ENCODE measurements at regions not wholly inside any gene's neighbourhood (a gene's known extent, or its start where the extent isn't known, plus 50 kb on each side); places are given as distances from the start of the nearest gene placed in this dataset.

DNA sequence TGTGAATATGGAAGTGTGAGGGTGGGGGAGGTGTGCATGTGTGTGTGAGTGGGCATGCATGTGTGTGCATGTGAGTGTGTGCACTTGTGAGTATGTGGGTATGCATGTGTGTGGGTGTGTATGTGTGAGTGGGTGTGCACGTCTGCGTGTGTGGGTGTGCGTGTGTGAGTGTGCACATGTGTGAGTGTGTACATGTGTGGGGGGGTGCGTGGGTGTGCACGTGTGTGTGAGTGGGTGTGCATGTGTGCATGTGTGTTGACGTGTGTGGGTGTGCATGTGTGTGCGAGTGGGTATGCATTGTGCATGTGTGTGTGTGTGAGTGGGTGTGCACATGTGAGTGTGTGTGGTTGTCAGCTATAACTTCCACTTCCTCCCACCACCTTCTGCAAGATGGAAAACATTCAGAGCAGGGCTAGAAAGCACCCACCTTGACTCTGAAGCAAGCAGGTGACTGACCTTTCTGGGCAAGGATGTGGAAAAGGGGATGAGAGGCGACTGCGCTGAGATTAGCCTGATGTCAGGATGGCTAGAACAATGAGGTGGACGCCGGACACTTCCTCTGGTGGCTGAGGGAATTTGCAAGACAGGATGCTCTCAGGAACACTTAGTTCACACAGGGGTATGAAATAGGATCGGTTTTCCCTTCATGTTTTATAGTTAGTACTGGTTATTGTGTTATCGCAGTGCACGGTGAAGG lies 103.6 kb downstream of the ACKR3 start:
- DNase-seq = no peak
- TF ChIP-seq GATA1 (IDR thresholded peaks at IDR 0.05; ENCODE audit: low read depth, low read length) = no peak
- no peak for TF ChIP-seq POLR2A (IDR thresholded peaks at IDR 0.05; ENCODE audit: low read length)

DNA sequence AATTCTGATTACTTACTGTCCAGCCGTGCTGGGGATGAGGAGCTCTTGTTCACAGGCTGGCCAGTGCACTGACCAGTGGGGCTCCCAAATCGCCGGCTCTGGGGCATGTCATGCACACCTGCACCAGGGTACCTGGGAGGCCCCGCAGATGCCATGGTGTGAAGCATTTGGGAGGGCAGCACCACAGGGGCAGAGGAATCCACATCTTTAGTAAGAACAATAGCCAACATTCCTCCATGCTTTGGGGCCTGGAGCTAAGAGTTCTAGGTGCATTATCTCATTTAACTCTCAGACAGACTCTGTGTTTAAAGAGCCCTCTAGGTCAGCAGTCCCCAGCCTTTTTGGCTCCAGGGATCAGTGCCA lies 104.2 kb downstream of the ACKR3 start:
- TF ChIP-seq POLR2A (IDR thresholded peaks at IDR 0.05; ENCODE audit: low read length) (no peak), GATA1 (IDR thresholded peaks at IDR 0.05; ENCODE audit: low read depth, low read length) (no peak)
- no peak for DNase-seq

DNA sequence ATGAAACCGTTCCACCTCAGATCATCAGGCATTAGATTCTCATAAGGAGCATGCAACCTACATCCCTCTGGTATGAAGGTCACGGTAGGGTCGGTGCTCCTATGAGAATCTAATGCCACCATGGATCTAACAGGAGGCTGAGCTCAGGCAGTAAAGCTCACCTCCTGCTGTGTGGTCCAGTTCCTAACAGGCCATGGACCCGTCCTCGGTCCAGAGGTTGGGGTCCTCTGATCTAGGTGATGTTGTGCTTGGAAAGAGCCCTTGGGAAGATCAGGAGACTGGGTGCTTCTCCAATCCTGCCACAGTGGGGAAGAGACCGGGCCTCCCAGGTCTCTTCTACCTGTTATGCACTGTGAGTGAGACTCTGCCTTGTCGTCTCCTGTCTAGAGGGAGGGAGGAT lies 104.6 kb downstream of the ACKR3 start:
- TF ChIP-seq POLR2A (IDR thresholded peaks at IDR 0.05; ENCODE audit: low read length) (no peak), GATA1 (IDR thresholded peaks at IDR 0.05; ENCODE audit: low read depth, low read length) (no peak)
- DNase-seq = no peak

DNA sequence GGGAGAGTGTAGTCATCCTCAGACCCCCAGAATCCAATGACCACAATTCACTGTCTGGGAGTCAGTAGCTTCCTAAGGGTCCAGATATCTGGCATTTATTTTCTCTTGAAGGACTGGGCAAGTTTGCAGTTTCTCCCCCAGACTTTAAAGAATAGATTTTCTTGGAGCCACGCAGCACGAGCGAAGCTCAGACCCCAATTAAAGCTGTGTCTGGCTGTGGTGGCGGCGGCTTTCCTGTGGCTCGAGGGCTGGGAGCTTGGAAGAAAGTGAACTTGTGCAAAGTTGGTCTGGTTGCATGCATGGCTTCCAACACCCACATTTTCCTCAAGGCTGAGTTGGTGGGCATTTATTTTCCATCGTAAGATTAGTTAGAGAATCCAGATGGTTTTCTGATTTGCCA lies 105.0 kb downstream of the ACKR3 start:
- TF ChIP-seq POLR2A (IDR thresholded peaks at IDR 0.05; ENCODE audit: low read length) = no peak
- no peak for TF ChIP-seq GATA1 (IDR thresholded peaks at IDR 0.05; ENCODE audit: low read depth, low read length)

DNA sequence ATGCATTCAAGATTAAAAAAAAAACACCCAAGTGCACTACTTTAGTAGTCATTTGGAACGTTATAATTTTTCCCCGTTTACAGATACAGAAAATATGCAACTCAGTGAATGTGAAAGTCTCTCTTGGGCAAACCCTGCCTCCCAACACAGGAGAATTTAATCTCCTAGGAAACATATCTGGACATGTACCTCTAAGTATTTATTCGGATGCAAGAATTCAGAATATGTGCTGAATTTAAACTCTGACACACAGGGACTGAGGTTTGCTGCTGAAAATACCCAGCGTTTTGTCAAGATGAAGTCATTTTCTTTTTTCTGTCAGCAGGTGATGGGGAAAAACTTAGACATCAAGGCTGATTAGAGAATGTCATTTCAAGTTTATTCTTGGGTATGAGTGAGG lies 105.4 kb downstream of the ACKR3 start:
- no peak for TF ChIP-seq POLR2A (IDR thresholded peaks at IDR 0.05; ENCODE audit: low read length)
- DNase-seq = no peak

More for the DNA sequence above, 105.0 kb downstream of the ACKR3 start:
- no peak for DNase-seq

DNA sequence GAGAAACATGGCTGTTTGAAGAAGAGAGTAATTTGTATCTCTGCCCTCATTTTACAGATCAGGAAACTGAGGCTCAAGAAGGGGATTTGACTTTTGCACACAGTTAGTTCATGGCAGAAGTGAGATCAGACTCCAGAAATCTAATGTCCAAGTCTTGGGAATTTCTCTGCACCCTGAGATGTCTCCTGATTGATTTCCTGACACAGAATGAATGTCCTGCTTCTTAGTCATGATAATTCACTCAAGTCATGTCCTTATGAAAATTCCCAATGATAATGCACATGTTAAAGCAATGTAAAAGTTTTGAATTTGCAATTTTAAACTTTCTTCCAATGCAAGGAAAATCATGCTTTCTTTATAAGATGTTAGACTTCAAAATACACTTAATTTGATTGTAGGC lies 105.9 kb downstream of the ACKR3 start:
- TF ChIP-seq POLR2A (IDR thresholded peaks at IDR 0.05; ENCODE audit: low read length) (no peak), GATA1 (IDR thresholded peaks at IDR 0.05; ENCODE audit: low read depth, low read length) (no peak)
- DNase-seq = no peak

DNA sequence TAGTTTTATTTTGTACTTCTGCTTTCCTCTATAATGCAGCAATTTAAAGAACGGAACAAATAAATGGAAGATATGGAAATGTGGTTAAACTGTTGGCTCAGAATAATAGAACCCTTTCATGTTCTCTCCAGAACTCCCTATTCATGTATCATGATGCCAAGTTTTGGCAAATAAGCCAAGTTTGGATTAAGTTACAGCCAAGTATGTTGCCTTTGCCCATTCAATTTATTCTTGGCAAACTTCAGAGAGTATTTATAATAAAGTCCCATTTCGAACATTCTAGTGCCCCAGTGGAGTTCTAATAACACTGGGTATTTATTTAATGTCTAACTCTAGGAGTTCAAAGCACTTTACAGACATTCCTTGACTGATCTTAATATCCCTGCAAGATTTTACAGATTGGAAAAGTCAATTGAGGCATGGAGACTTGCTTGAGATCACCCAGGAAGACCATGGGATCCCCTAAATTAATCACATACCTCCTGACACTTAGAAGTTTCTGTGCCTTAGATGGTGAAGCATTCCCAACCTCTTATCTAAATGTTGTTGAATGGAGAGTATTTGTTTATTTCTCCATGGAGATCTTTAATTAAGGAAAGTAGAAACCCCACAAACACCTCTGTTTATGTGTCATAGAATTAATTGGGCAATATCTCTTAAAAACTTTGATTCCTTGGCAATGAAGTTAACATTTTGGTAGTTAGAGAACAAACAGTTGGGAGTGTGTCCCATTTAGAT lies 106.7 kb downstream of the ACKR3 start:
- no peak for DNase-seq

DNA sequence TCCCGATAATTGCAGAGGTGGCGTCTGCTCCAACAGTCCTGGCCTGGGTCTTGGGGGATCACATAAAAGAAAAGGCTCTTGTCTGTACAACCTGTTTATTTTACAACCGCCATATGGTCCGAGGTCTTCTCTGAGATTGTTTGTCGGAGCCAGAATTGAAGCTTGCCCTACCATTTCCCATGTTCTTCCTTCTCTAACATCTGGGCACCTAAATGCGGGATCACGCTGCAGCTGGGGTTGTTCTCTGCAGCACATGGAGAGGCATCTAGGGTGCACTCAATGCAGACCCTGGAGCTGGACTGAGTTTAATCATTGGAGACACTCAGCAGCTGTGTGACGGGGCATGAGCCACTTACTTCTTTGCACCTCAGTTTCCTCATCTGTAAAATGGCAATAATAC lies 107.7 kb downstream of the ACKR3 start:
- TF ChIP-seq POLR2A (IDR thresholded peaks at IDR 0.05; ENCODE audit: low read length) = no peak
- no peak for TF ChIP-seq GATA1 (IDR thresholded peaks at IDR 0.05; ENCODE audit: low read depth, low read length)
- DNase-seq = no peak

More for the DNA sequence above, 106.7 kb downstream of the ACKR3 start:
- TF ChIP-seq POLR2A (IDR thresholded peaks at IDR 0.05; ENCODE audit: low read length) = no peak
- no peak for TF ChIP-seq GATA1 (IDR thresholded peaks at IDR 0.05; ENCODE audit: low read depth, low read length)

DNA sequence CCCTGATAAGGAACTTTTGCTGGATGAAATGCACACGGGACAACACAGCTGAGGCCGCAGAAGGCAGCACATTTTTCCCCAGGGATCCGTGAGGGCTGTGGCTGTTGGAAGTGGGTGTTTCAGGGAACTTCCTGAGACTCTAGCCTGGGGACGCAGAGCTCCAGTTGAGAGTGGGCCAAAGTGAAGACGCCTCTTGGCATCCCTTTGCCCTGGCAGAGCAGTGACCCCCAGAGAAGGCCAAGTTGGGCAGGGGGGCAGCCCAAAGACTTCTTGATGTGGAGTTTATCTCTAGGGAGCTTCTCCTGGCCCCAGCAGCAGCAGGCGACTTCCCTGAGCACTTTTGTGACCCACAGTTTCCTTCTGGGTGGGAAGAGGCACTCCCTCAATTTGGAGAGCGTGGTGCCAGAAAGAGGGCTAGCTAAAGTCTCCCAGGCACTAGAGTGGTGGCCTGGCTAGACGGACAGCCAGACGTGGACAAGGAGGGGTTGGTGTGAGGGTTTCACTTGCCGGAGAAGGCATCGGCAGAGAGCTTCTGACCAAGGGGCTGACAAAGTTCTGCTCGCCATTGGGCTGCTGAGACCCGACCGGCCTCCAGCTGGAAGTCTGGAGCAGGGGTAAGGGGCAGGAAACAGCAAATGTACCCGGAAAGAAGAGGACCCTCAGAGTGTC lies 108.8 kb downstream of the ACKR3 start:
- no peak for DNase-seq
- TF ChIP-seq POLR2A (IDR thresholded peaks at IDR 0.05; ENCODE audit: low read length) (no peak), GATA1 (IDR thresholded peaks at IDR 0.05; ENCODE audit: low read depth, low read length) (no peak)

DNA sequence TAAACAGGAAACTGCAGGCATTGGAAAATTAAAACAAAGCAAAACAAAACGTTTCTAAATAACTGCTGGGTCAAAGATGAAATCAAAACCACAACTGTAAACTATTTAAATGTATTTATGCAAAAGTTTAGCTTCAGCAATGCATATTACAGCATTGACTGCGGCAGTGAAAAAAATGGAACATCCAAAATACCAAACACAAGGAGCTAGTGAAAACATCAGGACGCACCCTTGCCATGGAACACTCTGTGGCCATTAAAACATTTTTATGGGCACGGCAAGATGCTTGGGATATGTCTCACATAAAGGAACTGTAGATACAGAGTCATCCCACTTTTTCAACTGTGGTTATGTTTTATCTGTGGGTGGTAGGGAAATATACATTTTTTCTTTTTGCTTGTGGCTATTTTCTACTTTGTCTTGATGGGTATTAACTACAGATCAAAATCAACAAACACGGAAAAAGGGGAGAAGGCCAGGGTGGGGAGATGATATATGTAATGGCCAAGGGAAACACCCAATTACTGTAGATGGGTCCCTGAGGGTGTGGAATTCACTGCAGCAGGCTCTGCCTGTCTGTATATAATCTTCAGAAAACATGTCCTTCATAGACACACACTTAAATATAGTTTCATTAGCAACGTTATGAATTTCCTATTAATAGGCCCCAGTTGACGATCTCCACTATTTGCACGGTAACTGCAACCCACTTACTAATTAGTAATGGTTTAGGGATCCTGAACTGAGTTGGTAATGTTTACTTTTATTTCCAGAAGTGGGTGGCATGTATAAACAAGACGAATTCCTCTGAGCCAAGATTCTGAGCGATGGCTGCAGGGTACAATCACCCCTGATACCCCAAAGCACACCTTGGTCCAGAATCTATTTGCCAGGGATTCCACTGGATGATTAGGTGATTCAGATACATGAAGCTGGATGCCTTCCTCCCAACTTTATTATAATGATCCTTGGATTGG lies 110.5 kb downstream of the ACKR3 start:
- no peak for TF ChIP-seq POLR2A (IDR thresholded peaks at IDR 0.05; ENCODE audit: low read length)
- TF ChIP-seq GATA1 (IDR thresholded peaks at IDR 0.05; ENCODE audit: low read depth, low read length) = no peak
- no peak for DNase-seq

DNA sequence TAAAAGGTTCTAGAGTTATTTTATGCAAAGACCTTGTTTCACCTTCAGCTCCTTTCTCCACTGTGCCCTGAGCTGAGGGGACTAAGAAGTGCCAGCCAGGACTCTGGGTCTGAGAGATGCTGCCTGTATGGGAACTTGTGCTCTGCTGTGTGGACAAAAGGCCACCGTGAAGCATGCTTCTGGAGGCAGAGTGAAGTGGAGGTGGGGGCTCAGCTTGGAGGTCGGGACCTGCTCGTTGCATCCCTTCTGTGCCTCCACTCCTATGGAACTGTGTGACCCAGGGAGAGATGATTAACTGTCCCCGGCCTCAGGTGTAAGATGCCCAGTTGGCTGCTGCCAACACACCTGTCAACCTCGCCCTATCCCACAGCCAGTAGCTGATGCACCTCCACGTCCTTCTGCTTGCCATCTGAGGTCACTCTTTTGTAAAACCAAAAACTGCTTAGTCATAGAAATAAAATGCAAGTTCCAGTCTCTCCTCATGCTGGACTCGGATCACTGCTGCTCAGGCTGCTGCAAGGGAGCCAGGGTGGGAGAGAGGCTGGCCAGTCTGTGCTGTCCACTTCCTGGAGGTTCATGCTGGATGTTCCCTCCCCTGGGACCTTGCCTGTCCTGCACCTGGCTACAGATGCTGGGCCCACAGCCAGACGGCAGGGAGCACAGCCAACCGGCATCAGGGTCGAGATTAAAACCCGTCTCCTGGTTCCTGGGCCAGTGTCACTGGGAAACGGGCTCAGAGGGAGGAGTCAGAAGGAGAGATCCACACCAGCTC lies 113.2 kb downstream of the ACKR3 start:
- no peak for DNase-seq
- no peak for TF ChIP-seq GATA1 (IDR thresholded peaks at IDR 0.05; ENCODE audit: low read depth, low read length)
- TF ChIP-seq POLR2A (IDR thresholded peaks at IDR 0.05; ENCODE audit: low read length) = no peak

DNA sequence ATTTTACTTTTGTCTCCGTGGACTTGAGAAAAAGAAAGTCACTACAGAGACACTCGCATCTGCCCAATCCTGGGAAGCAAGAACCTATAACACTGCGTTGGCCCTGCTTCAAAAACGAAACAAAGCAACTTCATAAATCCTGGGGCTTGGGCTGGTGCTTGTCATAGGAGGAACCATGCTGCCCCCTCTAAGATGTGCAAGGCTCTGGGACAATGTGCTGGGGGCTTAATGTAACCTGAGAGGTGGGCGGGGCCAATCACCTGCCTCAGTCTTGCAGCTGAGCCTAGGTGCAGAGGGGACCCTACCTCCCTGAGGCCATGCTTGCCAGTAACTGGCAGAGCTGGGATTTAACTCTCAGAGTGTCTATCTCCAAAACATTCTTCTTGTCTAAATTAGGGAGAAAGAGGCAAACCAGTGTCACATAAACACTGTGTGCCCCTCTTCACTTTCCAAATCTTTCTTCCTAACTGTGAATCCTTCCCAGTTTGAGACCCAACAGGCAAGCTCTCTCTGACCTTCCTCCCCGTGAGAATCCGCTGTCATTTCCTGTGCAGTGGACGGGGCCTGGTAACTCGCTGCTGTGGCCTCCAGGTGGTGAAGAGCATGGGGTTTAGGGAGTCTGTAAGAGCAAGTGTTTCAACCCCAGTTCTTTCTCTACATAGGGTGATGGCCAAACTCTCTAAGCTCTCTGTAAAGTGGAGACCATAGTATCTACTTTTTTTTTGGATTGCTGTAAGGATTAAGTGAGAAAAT lies 115.1 kb downstream of the ACKR3 start:
- no peak for DNase-seq
- TF ChIP-seq POLR2A (IDR thresholded peaks at IDR 0.05; ENCODE audit: low read length) (no peak), GATA1 (IDR thresholded peaks at IDR 0.05; ENCODE audit: low read depth, low read length) (no peak)

All from erythroblast (primary cell).